ENCODE measurements at regions not wholly inside any gene's neighbourhood (a gene's known extent, or its start where the extent isn't known, plus 50 kb on each side); places are given as distances from the start of the nearest gene placed in this dataset.

DNA sequence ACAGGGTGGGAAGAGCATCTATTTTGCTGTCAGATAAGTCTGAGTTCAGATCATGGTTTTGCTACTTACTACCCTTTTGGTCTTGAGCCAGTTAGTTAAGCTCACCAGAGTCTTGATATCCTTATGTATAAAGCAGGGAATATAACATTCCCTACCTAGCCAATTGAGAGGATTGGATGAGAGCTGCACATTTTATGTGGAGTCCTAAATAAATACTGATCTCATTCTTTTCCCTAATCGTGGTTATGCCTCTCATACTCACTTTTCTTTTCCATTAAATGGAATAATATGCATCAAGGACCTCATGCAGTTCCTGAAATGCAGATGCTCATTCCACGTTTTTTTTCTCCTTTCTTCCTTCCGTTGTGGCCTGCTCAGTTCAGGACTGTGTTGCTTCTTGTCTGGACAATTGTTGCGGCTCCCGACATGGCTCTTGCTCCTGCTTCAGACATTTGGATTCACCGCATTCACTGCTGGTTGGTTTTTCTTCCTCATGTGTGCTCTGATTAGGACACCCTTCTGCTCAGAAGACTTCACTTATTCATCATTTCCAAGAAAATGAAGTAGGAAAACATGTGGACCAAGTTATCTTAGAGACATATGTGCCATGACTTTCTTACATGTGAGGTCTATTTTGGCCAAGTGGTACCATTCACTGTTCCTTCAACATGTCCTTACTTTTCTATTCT lies 90.2 kb downstream of the NFKBIZ start:
- DNase-seq: no peak
- TF ChIP-seq, protein P1, sequence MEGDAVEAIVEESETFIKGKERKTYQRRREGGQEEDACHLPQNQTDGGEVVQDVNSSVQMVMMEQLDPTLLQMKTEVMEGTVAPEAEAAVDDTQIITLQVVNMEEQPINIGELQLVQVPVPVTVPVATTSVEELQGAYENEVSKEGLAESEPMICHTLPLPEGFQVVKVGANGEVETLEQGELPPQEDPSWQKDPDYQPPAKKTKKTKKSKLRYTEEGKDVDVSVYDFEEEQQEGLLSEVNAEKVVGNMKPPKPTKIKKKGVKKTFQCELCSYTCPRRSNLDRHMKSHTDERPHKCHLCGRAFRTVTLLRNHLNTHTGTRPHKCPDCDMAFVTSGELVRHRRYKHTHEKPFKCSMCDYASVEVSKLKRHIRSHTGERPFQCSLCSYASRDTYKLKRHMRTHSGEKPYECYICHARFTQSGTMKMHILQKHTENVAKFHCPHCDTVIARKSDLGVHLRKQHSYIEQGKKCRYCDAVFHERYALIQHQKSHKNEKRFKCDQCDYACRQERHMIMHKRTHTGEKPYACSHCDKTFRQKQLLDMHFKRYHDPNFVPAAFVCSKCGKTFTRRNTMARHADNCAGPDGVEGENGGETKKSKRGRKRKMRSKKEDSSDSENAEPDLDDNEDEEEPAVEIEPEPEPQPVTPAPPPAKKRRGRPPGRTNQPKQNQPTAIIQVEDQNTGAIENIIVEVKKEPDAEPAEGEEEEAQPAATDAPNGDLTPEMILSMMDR (IDR thresholded peaks at IDR 0.05): no peak
- Histone ChIP-seq H3K9me3 (no peaks in the 10 kb centered on the region), H3K4me1 (peaks cover 46% of the 10 kb centered on the region), H3K27me3 (ENCODE audit: low read depth) (no peaks in the 10 kb centered on the region), H3K4me3 (no peak overlapping the region), H3K36me3 (no peaks in the 10 kb centered on the region), H3K27ac (peak overlapping the region; percentile 53)
- intact Hi-C loops (cut with DNase I): no loop called here
- no peak for ATAC-seq

- Histone ChIP-seq H3K27me3 (ENCODE audit: low read depth) (no peaks in the 10 kb centered on the region), H3K27ac (peak overlapping the region; percentile 53), H3K36me3 (no peaks in the 10 kb centered on the region), H3K4me3 (no peak overlapping the region), H3K9me3 (no peaks in the 10 kb centered on the region), H3K4me1 (peaks cover 46% of the 10 kb centered on the region)
- intact Hi-C loops (cut with DNase I): no loop called here
- DNase-seq: peak; percentile 76
- TF ChIP-seq, protein P1 (IDR thresholded peaks at IDR 0.05): no peak
- peak; percentile 80 to 83 for ATAC-seq
Observed at GRCh38 chr3:101940521-101941317, 91.4 kb downstream of the NFKBIZ start.

DNA sequence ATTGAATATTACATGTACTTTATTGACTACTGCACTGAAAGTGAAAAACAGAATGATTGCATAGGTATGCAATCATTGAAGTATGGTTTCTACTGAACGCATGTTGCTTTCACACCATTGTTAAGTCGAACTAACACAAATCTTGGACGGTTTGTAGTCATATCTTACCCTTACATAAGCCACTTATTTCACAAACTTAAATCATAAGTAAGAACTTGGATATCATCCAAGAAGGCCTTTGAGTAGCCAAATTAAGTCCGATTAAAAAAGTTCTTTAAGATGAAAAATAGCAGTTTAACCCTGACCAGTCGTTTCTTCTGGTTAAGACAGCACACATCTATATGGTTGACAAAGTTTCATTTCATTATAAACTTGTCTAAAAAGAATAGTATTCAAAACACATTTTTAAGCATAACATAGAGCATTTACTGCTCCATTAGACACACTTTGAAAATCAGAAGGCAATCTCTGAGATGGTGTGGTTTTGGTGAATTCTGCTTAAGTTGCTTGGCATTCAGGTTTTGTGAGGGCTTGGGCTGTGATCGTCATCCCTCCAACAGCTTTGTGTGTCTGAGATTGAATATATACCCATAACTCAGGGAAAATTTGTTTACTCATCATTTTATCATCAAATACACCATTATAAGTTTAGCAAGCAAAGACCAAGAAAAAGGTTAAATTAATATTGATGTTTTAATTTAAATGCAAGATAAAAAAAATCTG lies 92.2 kb downstream of the NFKBIZ start:
- TF ChIP-seq, protein P1 (IDR thresholded peaks at IDR 0.05): no peak
- intact Hi-C loops (cut with DNase I): no loop called here
- Histone ChIP-seq H3K9me3 (no peaks in the 10 kb centered on the region), H3K4me1 (peaks cover 46% of the 10 kb centered on the region), H3K36me3 (no peaks in the 10 kb centered on the region), H3K27ac (peak overlapping the region; percentile 53), H3K27me3 (ENCODE audit: low read depth) (no peaks in the 10 kb centered on the region), H3K4me3 (no peak overlapping the region)
- ATAC-seq (peak in 1 of 2 donors; percentile 23), DNase-seq (no peak)

GRCh38 chr3:101942356-101942755 lies 93.0 kb downstream of the NFKBIZ start:
- H3K27ac ChIP-seq: no peak overlapping the region
- H3K27me3 ChIP-seq (ENCODE audit: low read depth): no peaks in the 10 kb centered on the region
- no peak for DNase-seq
- H3K4me1 ChIP-seq: peaks cover 46% of the 10 kb centered on the region
- intact Hi-C loops (cut with DNase I): no loop called here
- no peak for ATAC-seq
- TF ChIP-seq, protein P1 (IDR thresholded peaks at IDR 0.05): no peak
- H3K9me3 ChIP-seq: no peaks in the 10 kb centered on the region
- H3K4me3 ChIP-seq: no peak overlapping the region
- no peaks in the 10 kb centered on the region for H3K36me3 ChIP-seq

DNA sequence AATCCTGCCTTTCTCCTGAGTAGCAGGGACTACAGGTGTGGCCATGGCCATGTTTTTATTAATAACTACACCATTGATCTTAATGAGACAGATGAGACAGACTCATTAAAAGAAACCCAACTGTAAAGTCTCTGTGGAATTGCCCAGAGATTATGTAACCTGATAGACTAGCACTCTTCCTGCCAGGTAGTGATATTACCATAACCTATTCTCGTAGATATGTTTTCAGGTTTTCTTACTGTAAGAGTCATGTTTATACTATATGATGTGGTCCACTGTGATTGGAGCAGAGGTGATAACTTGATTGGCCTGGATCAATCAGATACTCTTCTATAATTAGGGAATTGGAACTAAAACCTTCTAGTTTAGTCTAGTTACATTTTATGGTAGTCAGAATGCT lies 93.7 kb downstream of the NFKBIZ start:
- Histone ChIP-seq H3K27me3 (ENCODE audit: low read depth) (no peaks in the 10 kb centered on the region), H3K4me1 (peaks cover 40% of the 10 kb centered on the region), H3K9me3 (no peaks in the 10 kb centered on the region), H3K4me3 (no peak overlapping the region), H3K36me3 (no peaks in the 10 kb centered on the region), H3K27ac (no peak overlapping the region)
- intact Hi-C loops (cut with DNase I): no loop called here
- DNase-seq (no peak), ATAC-seq (no peak)
- TF ChIP-seq, protein P1 (IDR thresholded peaks at IDR 0.05): no peak
